Lower lobe of right lung (tissue), 2 donors: ENCODE measurements at regions not wholly inside any gene's neighbourhood (a gene's known extent, or its start where the extent isn't known, plus 50 kb on each side); places are given as distances from the start of the nearest gene placed in this dataset.

Source experiments
- ATAC-seq, 2 donors: fragments of 200-7000 bp; cut with Tn5 transposase; one replicate each; pipeline ENCODE4 v1.9.1; 2020 to 2022; ENCODE audit warnings: mild to moderate bottlenecking in 2 of 2, moderate library complexity in 2 of 2
- DNase-seq: peaks from one replicate; pipeline ENCODE4 v3.0.0-alpha.2; 2020
- H3K27ac ChIP-seq: fragments of 200-600 bp; one replicate; pipeline ENCODE4 v1.8.0; 2022
- H3K27me3 ChIP-seq: fragments of 200-600 bp; one replicate; pipeline ENCODE4 v1.8.0; 2022; ENCODE audit warnings: low read depth
- H3K36me3 ChIP-seq: fragments of 200-600 bp; one replicate; pipeline ENCODE4 v1.8.0; 2022; ENCODE audit warnings: mild to moderate bottlenecking
- H3K4me1 ChIP-seq: fragments of 200-600 bp; one replicate; pipeline ENCODE4 v1.8.0; 2022
- H3K4me3 ChIP-seq: fragments of 200-600 bp; one replicate; pipeline ENCODE4 v1.8.0; 2022; ENCODE audit warnings: mild to moderate bottlenecking
- H3K9me3 ChIP-seq: fragments of 200-600 bp; one replicate; pipeline ENCODE4 v1.8.0; 2022
- CTCF ChIP-seq: fragments of 200-600 bp; IDR thresholded peaks from one replicate; pipeline ENCODE4 v1.8.0; 2022; ENCODE audit warnings: antibody characterized with exemption, mild to moderate bottlenecking
- intact Hi-C: fragments of 100-400 bp; cut with DNase I; formaldehyde crosslinking; loops from one replicate; pipeline ENCODE4 v1.11.0; 2022
- donor health status: DM: no; HTN: yes; CAD: no; lungs with severe emphysema.

- no peak overlapping the region for H3K27ac ChIP-seq
- H3K9me3 ChIP-seq: no peaks in the 10 kb centered on the region
- DNase-seq: no peak
- H3K4me3 ChIP-seq: no peak overlapping the region
- H3K36me3 ChIP-seq: no peaks in the 10 kb centered on the region
- intact Hi-C loops: no loop called here
- peak in 1 of 2 donors; percentile 51 for ATAC-seq
- H3K4me1 ChIP-seq: peaks cover 18% of the 10 kb centered on the region
- no peak for TF ChIP-seq CTCF
- H3K27me3 ChIP-seq: no peaks in the 10 kb centered on the region
Observed at GRCh38 chr3:187567021-187567420, 103.2 kb downstream of the SST start.

- Histone ChIP-seq H3K36me3 (no peaks in the 10 kb centered on the region), H3K27ac (no peak overlapping the region), H3K4me1 (peaks cover 18% of the 10 kb centered on the region), H3K4me3 (no peak overlapping the region), H3K27me3 (no peaks in the 10 kb centered on the region), H3K9me3 (no peaks in the 10 kb centered on the region)
- DNase-seq: no peak
- intact Hi-C loops: no loop called here
- no peak for TF ChIP-seq CTCF
- no peak for ATAC-seq
Observed at GRCh38 chr3:187565701-187566100, 104.5 kb downstream of the SST start.

GRCh38 chr3:187558990-187559389 is 111.2 kb downstream of the SST start:
- H3K4me1 ChIP-seq: no peaks in the 10 kb centered on the region
- TF ChIP-seq CTCF: no peak
- H3K27me3 ChIP-seq: no peaks in the 10 kb centered on the region
- intact Hi-C loops: no loop called here
- ATAC-seq: no peak
- no peak for DNase-seq
- H3K9me3 ChIP-seq: no peaks in the 10 kb centered on the region
- no peaks in the 10 kb centered on the region for H3K36me3 ChIP-seq
- no peak overlapping the region for H3K4me3 ChIP-seq
- no peak overlapping the region for H3K27ac ChIP-seq

GRCh38 chr3:187551416-187551815 is 118.8 kb downstream of the SST start:
- no peak for DNase-seq
- no peak for TF ChIP-seq CTCF
- peaks cover 3% of the 10 kb centered on the region for H3K27me3 ChIP-seq
- intact Hi-C loops: no loop called here
- H3K4me1 ChIP-seq: no peaks in the 10 kb centered on the region
- no peaks in the 10 kb centered on the region for H3K36me3 ChIP-seq
- H3K4me3 ChIP-seq: no peak overlapping the region
- no peak overlapping the region for H3K27ac ChIP-seq
- no peaks in the 10 kb centered on the region for H3K9me3 ChIP-seq
- no peak for ATAC-seq

GRCh38 chr3:187550446-187550845 is 119.7 kb downstream of the SST start:
- Histone ChIP-seq H3K36me3 (no peaks in the 10 kb centered on the region), H3K27ac (no peak overlapping the region), H3K9me3 (no peaks in the 10 kb centered on the region), H3K27me3 (peaks cover 3% of the 10 kb centered on the region), H3K4me1 (no peaks in the 10 kb centered on the region), H3K4me3 (no peak overlapping the region)
- DNase-seq: no peak
- no peak for TF ChIP-seq CTCF
- no peak for ATAC-seq
- intact Hi-C loops: no loop called here

GRCh38 chr3:187545366-187545765 is 124.8 kb downstream of the SST start:
- intact Hi-C loops: no loop called here
- no peaks in the 10 kb centered on the region for H3K9me3 ChIP-seq
- no peak overlapping the region for H3K27ac ChIP-seq
- no peak for TF ChIP-seq CTCF
- H3K36me3 ChIP-seq: no peaks in the 10 kb centered on the region
- DNase-seq (no peak), ATAC-seq (no peak)
- no peak overlapping the region for H3K4me3 ChIP-seq
- peaks cover 3% of the 10 kb centered on the region for H3K27me3 ChIP-seq
- H3K4me1 ChIP-seq: no peaks in the 10 kb centered on the region
